HL-60 (cell line): ENCODE measurements at regions not wholly inside any gene's neighbourhood (a gene's known extent, or its start where the extent isn't known, plus 50 kb on each side); places are given as distances from the start of the nearest gene placed in this dataset.

Source experiments
- POLR2AphosphoS5 ChIP-seq: IDR thresholded peaks from 2 replicates; pipeline ENCODE4 v1.6.1; 2012; ENCODE audit warnings: low read depth
- SPI1 ChIP-seq: IDR thresholded peaks from 2 replicates; pipeline ENCODE4 v1.6.1; 2012; ENCODE audit warnings: low read depth, mild to moderate bottlenecking, borderline replicate concordance
- TF ChIP-seq, protein P1 (sequence below): IDR thresholded peaks from one replicate; pipeline ENCODE4 v1.5.1; 2011; ENCODE audit warnings: low read length, control low read depth, inconsistent platforms; ENCODE audit not compliant: insufficient read depth
- TF ChIP-seq, protein P2 (sequence below): IDR thresholded peaks from 2 replicates; pipeline ENCODE4 v1.6.1; 2012; ENCODE audit warnings: low read depth; ENCODE audit not compliant: insufficient replicate concordance

GRCh38 chr6:9138936-9139335, 703.6 kb upstream of the SLC35B3 start:
- no peak for TF ChIP-seq SPI1
- no peak for TF ChIP-seq POLR2AphosphoS5
- TF ChIP-seq, protein P1, sequence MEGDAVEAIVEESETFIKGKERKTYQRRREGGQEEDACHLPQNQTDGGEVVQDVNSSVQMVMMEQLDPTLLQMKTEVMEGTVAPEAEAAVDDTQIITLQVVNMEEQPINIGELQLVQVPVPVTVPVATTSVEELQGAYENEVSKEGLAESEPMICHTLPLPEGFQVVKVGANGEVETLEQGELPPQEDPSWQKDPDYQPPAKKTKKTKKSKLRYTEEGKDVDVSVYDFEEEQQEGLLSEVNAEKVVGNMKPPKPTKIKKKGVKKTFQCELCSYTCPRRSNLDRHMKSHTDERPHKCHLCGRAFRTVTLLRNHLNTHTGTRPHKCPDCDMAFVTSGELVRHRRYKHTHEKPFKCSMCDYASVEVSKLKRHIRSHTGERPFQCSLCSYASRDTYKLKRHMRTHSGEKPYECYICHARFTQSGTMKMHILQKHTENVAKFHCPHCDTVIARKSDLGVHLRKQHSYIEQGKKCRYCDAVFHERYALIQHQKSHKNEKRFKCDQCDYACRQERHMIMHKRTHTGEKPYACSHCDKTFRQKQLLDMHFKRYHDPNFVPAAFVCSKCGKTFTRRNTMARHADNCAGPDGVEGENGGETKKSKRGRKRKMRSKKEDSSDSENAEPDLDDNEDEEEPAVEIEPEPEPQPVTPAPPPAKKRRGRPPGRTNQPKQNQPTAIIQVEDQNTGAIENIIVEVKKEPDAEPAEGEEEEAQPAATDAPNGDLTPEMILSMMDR = no peak
- TF ChIP-seq, protein P2, sequence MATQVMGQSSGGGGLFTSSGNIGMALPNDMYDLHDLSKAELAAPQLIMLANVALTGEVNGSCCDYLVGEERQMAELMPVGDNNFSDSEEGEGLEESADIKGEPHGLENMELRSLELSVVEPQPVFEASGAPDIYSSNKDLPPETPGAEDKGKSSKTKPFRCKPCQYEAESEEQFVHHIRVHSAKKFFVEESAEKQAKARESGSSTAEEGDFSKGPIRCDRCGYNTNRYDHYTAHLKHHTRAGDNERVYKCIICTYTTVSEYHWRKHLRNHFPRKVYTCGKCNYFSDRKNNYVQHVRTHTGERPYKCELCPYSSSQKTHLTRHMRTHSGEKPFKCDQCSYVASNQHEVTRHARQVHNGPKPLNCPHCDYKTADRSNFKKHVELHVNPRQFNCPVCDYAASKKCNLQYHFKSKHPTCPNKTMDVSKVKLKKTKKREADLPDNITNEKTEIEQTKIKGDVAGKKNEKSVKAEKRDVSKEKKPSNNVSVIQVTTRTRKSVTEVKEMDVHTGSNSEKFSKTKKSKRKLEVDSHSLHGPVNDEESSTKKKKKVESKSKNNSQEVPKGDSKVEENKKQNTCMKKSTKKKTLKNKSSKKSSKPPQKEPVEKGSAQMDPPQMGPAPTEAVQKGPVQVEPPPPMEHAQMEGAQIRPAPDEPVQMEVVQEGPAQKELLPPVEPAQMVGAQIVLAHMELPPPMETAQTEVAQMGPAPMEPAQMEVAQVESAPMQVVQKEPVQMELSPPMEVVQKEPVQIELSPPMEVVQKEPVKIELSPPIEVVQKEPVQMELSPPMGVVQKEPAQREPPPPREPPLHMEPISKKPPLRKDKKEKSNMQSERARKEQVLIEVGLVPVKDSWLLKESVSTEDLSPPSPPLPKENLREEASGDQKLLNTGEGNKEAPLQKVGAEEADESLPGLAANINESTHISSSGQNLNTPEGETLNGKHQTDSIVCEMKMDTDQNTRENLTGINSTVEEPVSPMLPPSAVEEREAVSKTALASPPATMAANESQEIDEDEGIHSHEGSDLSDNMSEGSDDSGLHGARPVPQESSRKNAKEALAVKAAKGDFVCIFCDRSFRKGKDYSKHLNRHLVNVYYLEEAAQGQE = no peak
